SK-N-SH treated with all-trans-retinoic acid at 6 μM for 48 hours (cell line): ENCODE measurements at regions not wholly inside any gene's neighbourhood (a gene's known extent, or its start where the extent isn't known, plus 50 kb on each side); places are given as distances from the start of the nearest gene placed in this dataset.

Experiments used
- ATAC-seq: fragments of 200-7000 bp; cut with Tn5 transposase; 3 replicates; pipeline ENCODE4 v1.9.1; 2020; ENCODE audit warnings: mild to moderate bottlenecking, moderate library complexity
- ARNTL ChIP-seq: fragments of 450-650 bp; formaldehyde crosslinking; IDR thresholded peaks from 2 replicates; pipeline ENCODE4 v1.5.0; 2020; ENCODE audit warnings: low read depth, mild to moderate bottlenecking, moderate library complexity, borderline replicate concordance
- BACH2 ChIP-seq: fragments of 250-450 bp; sonication (Bioruptor Pico); IDR thresholded peaks from 2 replicates; pipeline ENCODE4 v1.9.0; 2021; ENCODE audit warnings: mild to moderate bottlenecking, borderline replicate concordance
- CSDC2 ChIP-seq: fragments of 250-450 bp; sonication (Bioruptor Pico); IDR thresholded peaks from 2 replicates; pipeline ENCODE4 v1.5.0; 2020; ENCODE audit warnings: mild to moderate bottlenecking, moderate library complexity
- ESRRG ChIP-seq: fragments of 250-450 bp; sonication (Bioruptor Pico); IDR thresholded peaks from 2 replicates; pipeline ENCODE4 v1.6.1; 2021; ENCODE audit warnings: mild to moderate bottlenecking
- GLIS3 ChIP-seq: fragments of 250-450 bp; sonication (Bioruptor Pico); IDR thresholded peaks from 2 replicates; pipeline ENCODE4 v1.5.0; 2020; ENCODE audit warnings: mild to moderate bottlenecking, moderate library complexity
- OSR1 ChIP-seq: fragments of 250-450 bp; sonication (Bioruptor Pico); IDR thresholded peaks from 2 replicates; pipeline ENCODE4 v1.8.0; 2022; ENCODE audit warnings: moderate library complexity, mild to moderate bottlenecking, inconsistent platforms
- PPARA ChIP-seq: fragments of 250-450 bp; sonication (Bioruptor Pico); IDR thresholded peaks from 2 replicates; pipeline ENCODE4 v1.5.0; 2020; ENCODE audit warnings: mild to moderate bottlenecking, borderline replicate concordance
- SNAI2 ChIP-seq: fragments of 250-450 bp; sonication (Bioruptor Pico); IDR thresholded peaks from 2 replicates; pipeline ENCODE4 v1.5.0; 2020; ENCODE audit warnings: mild to moderate bottlenecking, moderate library complexity
- TCF4 ChIP-seq: fragments of 250-450 bp; sonication (Bioruptor Pico); IDR thresholded peaks from 2 replicates; pipeline ENCODE4 v1.8.0; 2021; ENCODE audit warnings: mild to moderate bottlenecking, moderate library complexity, borderline replicate concordance
- TOX ChIP-seq: fragments of 250-450 bp; sonication (Bioruptor Pico); IDR thresholded peaks from 2 replicates; pipeline ENCODE4 v1.8.0; 2021; ENCODE audit warnings: mild to moderate bottlenecking, moderate library complexity, borderline replicate concordance
- ZC3H10 ChIP-seq: fragments of 250-450 bp; sonication (Bioruptor Pico); IDR thresholded peaks from 2 replicates; pipeline ENCODE4 v1.5.1; 2021; ENCODE audit warnings: mild to moderate bottlenecking, moderate library complexity
- ZFP3 ChIP-seq: fragments of 250-450 bp; sonication (Bioruptor Pico); IDR thresholded peaks from 2 replicates; pipeline ENCODE4 v1.5.0; 2020; ENCODE audit warnings: mild to moderate bottlenecking, moderate library complexity
- ZFP30 ChIP-seq: fragments of 450-650 bp; formaldehyde crosslinking; IDR thresholded peaks from 2 replicates; pipeline ENCODE4 v1.5.0; 2022; ENCODE audit warnings: mild to moderate bottlenecking, moderate library complexity
- ZNF565 ChIP-seq: fragments of 450-650 bp; formaldehyde crosslinking; conservative IDR thresholded peaks from 2 replicates; pipeline ENCODE4 v1.5.0; 2020; ENCODE audit warnings: low read depth, mild to moderate bottlenecking, moderate library complexity
- ZNF70 ChIP-seq: fragments of 450-650 bp; formaldehyde crosslinking; IDR thresholded peaks from 2 replicates; pipeline ENCODE4 v1.5.0; 2020; ENCODE audit warnings: mild to moderate bottlenecking, moderate library complexity
- ZNF8 ChIP-seq: fragments of 450-650 bp; formaldehyde crosslinking; IDR thresholded peaks from 2 replicates; pipeline ENCODE4 v1.5.0; 2020; ENCODE audit warnings: mild to moderate bottlenecking, moderate library complexity
- TF ChIP-seq, protein P1 (sequence below): fragments of 250-450 bp; sonication (Bioruptor Pico); IDR thresholded peaks from 2 replicates; pipeline ENCODE4 v1.5.1; 2021; ENCODE audit warnings: mild to moderate bottlenecking, moderate library complexity
- TF ChIP-seq, protein P2 (sequence below): fragments of 250-450 bp; sonication (Bioruptor Pico); IDR thresholded peaks from 2 replicates; pipeline ENCODE4 v1.8.0; 2021; ENCODE audit warnings: low read depth, mild to moderate bottlenecking, moderate library complexity, borderline replicate concordance
- TF ChIP-seq, protein P3 (sequence below): fragments of 250-450 bp; sonication (Bioruptor Pico); IDR thresholded peaks from 2 replicates; pipeline ENCODE4 v1.5.1; 2020; ENCODE audit warnings: low read depth, mild to moderate bottlenecking, moderate library complexity
- TF ChIP-seq, protein P4 (sequence below): fragments of 250-450 bp; sonication (Bioruptor Pico); IDR thresholded peaks from 2 replicates; pipeline ENCODE4 v1.8.0; 2020; ENCODE audit warnings: mild to moderate bottlenecking, moderate library complexity, borderline replicate concordance

DNA sequence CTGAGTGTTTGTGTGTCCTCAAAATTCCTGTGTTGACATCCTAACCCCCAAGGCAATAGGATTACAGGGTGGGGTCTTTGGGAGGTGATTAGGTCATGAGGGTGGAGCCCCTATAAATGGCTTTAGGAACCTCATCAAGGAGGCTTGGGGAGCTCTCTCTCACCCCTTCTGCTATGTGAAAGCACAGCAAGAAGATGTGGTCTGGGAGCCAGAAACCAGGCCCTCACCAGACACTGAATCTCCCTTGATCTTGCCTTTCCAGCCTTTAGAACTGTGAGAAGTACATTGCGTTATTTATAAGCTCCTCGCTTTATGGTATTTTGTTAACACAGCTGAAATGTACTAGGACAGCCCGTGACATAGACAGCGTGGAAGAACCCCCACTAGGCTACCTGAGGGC, 712.0 kb upstream of the SGCG start:
- TF ChIP-seq ZFP30 (CRISPR knock-in tag), result no peak
- TF ChIP-seq TOX (CRISPR knock-in tag), result no peak
- TF ChIP-seq, protein P1, sequence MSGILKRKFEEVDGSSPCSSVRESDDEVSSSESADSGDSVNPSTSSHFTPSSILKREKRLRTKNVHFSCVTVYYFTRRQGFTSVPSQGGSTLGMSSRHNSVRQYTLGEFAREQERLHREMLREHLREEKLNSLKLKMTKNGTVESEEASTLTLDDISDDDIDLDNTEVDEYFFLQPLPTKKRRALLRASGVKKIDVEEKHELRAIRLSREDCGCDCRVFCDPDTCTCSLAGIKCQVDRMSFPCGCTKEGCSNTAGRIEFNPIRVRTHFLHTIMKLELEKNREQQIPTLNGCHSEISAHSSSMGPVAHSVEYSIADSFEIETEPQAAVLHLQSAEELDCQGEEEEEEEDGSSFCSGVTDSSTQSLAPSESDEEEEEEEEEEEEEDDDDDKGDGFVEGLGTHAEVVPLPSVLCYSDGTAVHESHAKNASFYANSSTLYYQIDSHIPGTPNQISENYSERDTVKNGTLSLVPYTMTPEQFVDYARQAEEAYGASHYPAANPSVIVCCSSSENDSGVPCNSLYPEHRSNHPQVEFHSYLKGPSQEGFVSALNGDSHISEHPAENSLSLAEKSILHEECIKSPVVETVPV (CRISPR knock-in tag), result no peak
- TF ChIP-seq, protein P2, sequence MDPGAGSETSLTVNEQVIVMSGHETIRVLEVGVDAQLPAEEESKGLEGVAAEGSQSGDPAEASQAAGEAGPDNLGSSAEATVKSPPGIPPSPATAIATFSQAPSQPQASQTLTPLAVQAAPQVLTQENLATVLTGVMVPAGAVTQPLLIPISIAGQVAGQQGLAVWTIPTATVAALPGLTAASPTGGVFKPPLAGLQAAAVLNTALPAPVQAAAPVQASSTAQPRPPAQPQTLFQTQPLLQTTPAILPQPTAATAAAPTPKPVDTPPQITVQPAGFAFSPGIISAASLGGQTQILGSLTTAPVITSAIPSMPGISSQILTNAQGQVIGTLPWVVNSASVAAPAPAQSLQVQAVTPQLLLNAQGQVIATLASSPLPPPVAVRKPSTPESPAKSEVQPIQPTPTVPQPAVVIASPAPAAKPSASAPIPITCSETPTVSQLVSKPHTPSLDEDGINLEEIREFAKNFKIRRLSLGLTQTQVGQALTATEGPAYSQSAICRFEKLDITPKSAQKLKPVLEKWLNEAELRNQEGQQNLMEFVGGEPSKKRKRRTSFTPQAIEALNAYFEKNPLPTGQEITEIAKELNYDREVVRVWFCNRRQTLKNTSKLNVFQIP (CRISPR knock-in tag), result no peak
- TF ChIP-seq TCF4, result no peak
- no peak for TF ChIP-seq ZC3H10 (CRISPR knock-in tag)
- TF ChIP-seq OSR1 (CRISPR knock-in tag), result no peak
- no peak for TF ChIP-seq GLIS3 (CRISPR knock-in tag)
- no peak for TF ChIP-seq ZNF8
- no peak for ATAC-seq

DNA sequence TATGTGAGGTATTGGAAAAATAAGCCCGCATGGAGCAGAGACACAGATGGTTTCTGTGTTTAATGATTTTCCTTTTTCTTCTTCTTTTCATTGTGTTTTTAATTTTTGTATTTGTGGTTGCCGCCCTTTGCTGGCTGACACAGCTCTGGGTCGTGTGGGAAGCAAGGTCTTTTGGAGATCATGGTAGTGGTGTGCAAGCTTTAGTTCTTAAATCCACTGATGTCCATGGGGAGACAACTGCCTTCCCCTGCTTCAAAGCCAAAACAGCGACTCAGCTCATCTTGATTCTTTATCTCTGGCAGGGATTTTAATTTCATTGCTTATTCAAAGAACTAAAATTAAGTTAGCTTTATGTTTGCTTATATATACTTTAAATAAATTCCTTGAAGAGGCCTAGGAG, 711.3 kb upstream of the SGCG start:
- TF ChIP-seq SNAI2 (CRISPR knock-in tag), result no peak
- TF ChIP-seq, protein P1 (CRISPR knock-in tag), result no peak
- TF ChIP-seq PPARA (CRISPR knock-in tag), result no peak
- no peak for TF ChIP-seq CSDC2 (CRISPR knock-in tag)
- no peak for TF ChIP-seq TOX (CRISPR knock-in tag)
- TF ChIP-seq ZC3H10 (CRISPR knock-in tag), result no peak
- TF ChIP-seq, protein P3, sequence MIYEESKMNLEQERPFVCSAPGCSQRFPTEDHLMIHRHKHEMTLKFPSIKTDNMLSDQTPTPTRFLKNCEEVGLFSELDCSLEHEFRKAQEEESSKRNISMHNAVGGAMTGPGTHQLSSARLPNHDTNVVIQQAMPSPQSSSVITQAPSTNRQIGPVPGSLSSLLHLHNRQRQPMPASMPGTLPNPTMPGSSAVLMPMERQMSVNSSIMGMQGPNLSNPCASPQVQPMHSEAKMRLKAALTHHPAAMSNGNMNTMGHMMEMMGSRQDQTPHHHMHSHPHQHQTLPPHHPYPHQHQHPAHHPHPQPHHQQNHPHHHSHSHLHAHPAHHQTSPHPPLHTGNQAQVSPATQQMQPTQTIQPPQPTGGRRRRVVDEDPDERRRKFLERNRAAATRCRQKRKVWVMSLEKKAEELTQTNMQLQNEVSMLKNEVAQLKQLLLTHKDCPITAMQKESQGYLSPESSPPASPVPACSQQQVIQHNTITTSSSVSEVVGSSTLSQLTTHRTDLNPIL (CRISPR knock-in tag), result no peak
- TF ChIP-seq ZNF565, result no peak
- TF ChIP-seq, all 23 proteins: peak for 0
- no peak for ATAC-seq

DNA sequence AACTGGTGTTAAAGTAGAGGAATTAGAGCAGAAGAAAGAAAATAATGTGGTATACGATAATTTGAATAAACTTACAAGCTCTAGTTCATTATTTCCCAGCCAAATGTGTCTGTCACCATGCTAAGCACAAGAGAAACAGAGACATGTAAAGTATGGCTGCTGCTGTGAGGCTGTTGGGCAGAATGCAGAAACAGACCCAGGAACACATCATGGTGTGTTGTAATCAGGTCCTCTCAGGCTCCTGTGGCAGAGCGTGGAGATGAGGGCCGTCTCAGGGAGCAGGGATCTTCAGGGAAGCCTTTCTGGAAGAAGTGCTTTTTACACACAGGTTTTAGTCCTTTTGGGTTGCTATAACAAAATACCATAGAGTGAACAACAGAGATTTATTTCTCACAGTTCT, 710.7 kb upstream of the SGCG start:
- no peak for TF ChIP-seq ZC3H10 (CRISPR knock-in tag)
- TF ChIP-seq ESRRG (CRISPR knock-in tag), result no peak
- TF ChIP-seq, protein P1 (CRISPR knock-in tag), result no peak
- TF ChIP-seq ZFP3 (CRISPR knock-in tag), result no peak
- TF ChIP-seq ZNF8, result no peak
- no peak for TF ChIP-seq ZNF70 (CRISPR knock-in tag)
- no peak for TF ChIP-seq OSR1 (CRISPR knock-in tag)
- TF ChIP-seq, all 23 proteins: peak for 0
- no peak for ATAC-seq

DNA sequence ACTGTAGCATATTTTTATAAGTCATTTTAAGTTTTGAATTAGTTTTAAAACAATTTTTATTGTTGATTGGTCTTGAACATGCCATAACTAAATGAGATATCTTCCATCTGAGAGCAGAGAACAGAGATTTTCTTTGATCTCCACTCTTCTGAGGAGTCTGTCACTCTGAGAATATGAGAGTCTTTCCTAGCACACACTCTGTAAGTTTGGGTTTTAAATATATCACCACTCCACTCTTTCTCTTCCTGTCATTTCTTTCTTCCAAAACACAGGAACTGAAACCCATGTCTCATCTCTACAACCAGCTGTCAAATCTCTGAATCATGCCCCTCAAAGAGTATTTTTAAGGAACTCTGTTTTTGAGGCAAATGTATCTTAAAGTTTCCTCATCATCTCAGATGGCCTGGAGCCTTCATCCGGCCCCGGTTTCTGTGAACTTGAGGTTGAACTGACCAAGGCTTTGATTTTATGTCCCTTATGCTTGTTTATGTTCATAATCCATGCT, 698.2 kb upstream of the SGCG start:
- ATAC-seq, result no peak
- TF ChIP-seq ZNF8 (no peak), ARNTL (no peak), ZNF70 (CRISPR knock-in tag) (no peak), PPARA (CRISPR knock-in tag) (no peak), CSDC2 (CRISPR knock-in tag) (no peak), SNAI2 (CRISPR knock-in tag) (no peak), BACH2 (no peak)
- TF ChIP-seq, protein P2 (CRISPR knock-in tag), result no peak
- TF ChIP-seq, protein P3 (CRISPR knock-in tag), result no peak
- TF ChIP-seq, protein P4, sequence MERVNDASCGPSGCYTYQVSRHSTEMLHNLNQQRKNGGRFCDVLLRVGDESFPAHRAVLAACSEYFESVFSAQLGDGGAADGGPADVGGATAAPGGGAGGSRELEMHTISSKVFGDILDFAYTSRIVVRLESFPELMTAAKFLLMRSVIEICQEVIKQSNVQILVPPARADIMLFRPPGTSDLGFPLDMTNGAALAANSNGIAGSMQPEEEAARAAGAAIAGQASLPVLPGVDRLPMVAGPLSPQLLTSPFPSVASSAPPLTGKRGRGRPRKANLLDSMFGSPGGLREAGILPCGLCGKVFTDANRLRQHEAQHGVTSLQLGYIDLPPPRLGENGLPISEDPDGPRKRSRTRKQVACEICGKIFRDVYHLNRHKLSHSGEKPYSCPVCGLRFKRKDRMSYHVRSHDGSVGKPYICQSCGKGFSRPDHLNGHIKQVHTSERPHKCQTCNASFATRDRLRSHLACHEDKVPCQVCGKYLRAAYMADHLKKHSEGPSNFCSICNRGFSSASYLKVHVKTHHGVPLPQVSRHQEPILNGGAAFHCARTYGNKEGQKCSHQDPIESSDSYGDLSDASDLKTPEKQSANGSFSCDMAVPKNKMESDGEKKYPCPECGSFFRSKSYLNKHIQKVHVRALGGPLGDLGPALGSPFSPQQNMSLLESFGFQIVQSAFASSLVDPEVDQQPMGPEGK (CRISPR knock-in tag), result no peak
